BE2C (cell line): ENCODE measurements at regions not wholly inside any gene's neighbourhood (a gene's known extent, or its start where the extent isn't known, plus 50 kb on each side); places are given as distances from the start of the nearest gene placed in this dataset.

Source experiments
- DNase-seq: peaks from one replicate; pipeline ENCODE4 v3.0.0-alpha.2; 2020
- H3K27me3 ChIP-seq: fragments of 250-450 bp; sonication (Bioruptor Pico); 2 replicates; pipeline ENCODE4 v1.5.1; 2020; ENCODE audit warnings: mild to moderate bottlenecking
- H3K36me3 ChIP-seq: fragments of 250-450 bp; sonication (Bioruptor Pico); 2 replicates; pipeline ENCODE4 v1.5.1; 2020; ENCODE audit warnings: mild to moderate bottlenecking
- H3K4me1 ChIP-seq: fragments of 250-450 bp; sonication (Bioruptor Pico); 2 replicates; pipeline ENCODE4 v1.5.1; 2020
- H3K4me3 ChIP-seq: 2 replicates; pipeline ENCODE4 v1.5.1; 2011; ENCODE audit warnings: low read depth, low read length
- H3K9me3 ChIP-seq: fragments of 250-450 bp; sonication (Bioruptor Pico); 2 replicates; pipeline ENCODE4 v1.5.1; 2020
- CTCF ChIP-seq: IDR thresholded peaks from 2 replicates; pipeline ENCODE4 v1.5.1; 2012; ENCODE audit warnings: mild to moderate bottlenecking, low read depth, low read length

DNA sequence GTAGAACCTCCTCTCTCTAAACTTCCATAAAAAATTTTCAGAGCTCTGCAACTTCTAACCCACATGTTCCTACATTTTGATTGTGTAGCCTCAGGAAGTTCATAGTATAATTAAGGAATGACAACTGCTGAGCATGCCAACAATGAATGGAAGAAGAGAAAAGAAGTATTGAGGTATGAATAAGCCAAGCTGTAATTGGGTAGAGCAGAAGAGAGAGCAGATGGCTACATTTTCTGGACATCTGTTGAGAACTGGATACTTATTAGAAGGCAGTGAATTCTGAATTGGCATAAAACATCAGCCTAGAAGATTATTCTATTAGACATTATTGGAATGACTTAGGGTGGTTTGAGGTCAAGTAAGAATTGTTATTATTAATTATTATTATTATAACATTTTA is 728.3 kb upstream of the PHF14 start:
- H3K36me3 ChIP-seq: no peaks in the 10 kb centered on the region
- H3K4me1 ChIP-seq: no peaks in the 10 kb centered on the region
- H3K4me3 ChIP-seq: no peak overlapping the region
- no peaks in the 10 kb centered on the region for H3K27me3 ChIP-seq
- DNase-seq: no peak
- no peaks in the 10 kb centered on the region for H3K9me3 ChIP-seq
- no peak for TF ChIP-seq CTCF

- TF ChIP-seq CTCF: no peak
- Histone ChIP-seq H3K9me3 (no peaks in the 10 kb centered on the region), H3K4me1 (no peaks in the 10 kb centered on the region), H3K4me3 (no peak overlapping the region), H3K36me3 (no peaks in the 10 kb centered on the region), H3K27me3 (no peaks in the 10 kb centered on the region)
- no peak for DNase-seq
These were observed 716.2 kb upstream of the PHF14 start for GRCh38 chr7:10257438-10257837.

GRCh38 chr7:10266976-10267375 is 706.7 kb upstream of the PHF14 start:
- H3K4me1 ChIP-seq: no peaks in the 10 kb centered on the region
- H3K4me3 ChIP-seq: no peak overlapping the region
- TF ChIP-seq CTCF: no peak
- H3K9me3 ChIP-seq: no peaks in the 10 kb centered on the region
- no peaks in the 10 kb centered on the region for H3K36me3 ChIP-seq
- H3K27me3 ChIP-seq: no peaks in the 10 kb centered on the region
- no peak for DNase-seq

DNA sequence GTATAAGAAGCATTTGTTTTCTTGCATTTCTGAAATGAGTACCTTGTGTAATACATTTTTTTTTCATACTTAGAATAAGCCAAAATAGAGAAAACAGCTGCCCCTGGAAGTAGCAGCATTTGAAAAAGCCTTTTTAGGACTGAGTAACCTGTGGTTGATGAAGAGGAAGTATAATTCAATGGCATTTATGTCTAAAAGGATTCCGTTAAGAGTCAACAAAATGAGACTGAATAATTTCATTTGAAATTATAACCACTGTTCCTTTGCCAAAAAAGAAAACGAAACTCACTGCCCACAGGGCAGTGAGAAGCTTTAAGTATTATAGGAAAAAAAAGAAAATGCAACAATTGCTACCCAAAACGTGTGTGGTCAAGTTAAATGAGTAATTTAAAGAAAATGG is 705.6 kb upstream of the PHF14 start:
- H3K36me3 ChIP-seq: no peaks in the 10 kb centered on the region
- H3K4me1 ChIP-seq: no peaks in the 10 kb centered on the region
- no peak for DNase-seq
- no peaks in the 10 kb centered on the region for H3K27me3 ChIP-seq
- no peak overlapping the region for H3K4me3 ChIP-seq
- TF ChIP-seq CTCF: no peak
- H3K9me3 ChIP-seq: no peaks in the 10 kb centered on the region

- no peak for DNase-seq
- Histone ChIP-seq H3K36me3 (no peaks in the 10 kb centered on the region), H3K27me3 (no peaks in the 10 kb centered on the region), H3K4me1 (peaks cover 6% of the 10 kb centered on the region; the same call in 1 of the 2 replicates), H3K4me3 (no peak overlapping the region), H3K9me3 (no peaks in the 10 kb centered on the region)
- TF ChIP-seq CTCF: no peak
These were observed 690.8 kb upstream of the PHF14 start for GRCh38 chr7:10282909-10283308.

DNA sequence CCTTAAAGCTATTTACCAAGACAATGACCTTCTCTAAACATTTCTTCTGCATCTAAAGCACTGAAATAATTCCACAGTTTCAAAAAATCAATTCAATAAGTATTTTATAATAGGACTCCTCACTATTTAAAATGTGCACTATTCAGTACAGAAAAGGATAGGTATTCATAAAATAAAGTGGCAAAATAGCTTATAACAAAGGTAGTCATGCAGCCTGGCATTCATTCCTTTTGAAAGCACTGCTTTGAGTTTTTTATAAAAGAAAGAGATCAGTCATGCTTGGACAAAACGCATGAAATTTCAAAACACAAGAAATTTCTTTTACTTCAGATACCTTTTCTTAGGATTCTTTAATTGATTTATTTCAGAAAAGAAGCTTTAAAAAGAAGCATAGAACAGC is 689.7 kb upstream of the PHF14 start:
- no peak for DNase-seq
- Histone ChIP-seq H3K9me3 (no peaks in the 10 kb centered on the region), H3K4me1 (peaks cover 8% of the 10 kb centered on the region), H3K27me3 (no peaks in the 10 kb centered on the region), H3K4me3 (no peak overlapping the region), H3K36me3 (no peaks in the 10 kb centered on the region)
- no peak for TF ChIP-seq CTCF
